ENCODE measurements at regions not wholly inside any gene's neighbourhood (a gene's known extent, or its start where the extent isn't known, plus 50 kb on each side); places are given as distances from the start of the nearest gene placed in this dataset.

- TF ChIP-seq, protein P1, sequence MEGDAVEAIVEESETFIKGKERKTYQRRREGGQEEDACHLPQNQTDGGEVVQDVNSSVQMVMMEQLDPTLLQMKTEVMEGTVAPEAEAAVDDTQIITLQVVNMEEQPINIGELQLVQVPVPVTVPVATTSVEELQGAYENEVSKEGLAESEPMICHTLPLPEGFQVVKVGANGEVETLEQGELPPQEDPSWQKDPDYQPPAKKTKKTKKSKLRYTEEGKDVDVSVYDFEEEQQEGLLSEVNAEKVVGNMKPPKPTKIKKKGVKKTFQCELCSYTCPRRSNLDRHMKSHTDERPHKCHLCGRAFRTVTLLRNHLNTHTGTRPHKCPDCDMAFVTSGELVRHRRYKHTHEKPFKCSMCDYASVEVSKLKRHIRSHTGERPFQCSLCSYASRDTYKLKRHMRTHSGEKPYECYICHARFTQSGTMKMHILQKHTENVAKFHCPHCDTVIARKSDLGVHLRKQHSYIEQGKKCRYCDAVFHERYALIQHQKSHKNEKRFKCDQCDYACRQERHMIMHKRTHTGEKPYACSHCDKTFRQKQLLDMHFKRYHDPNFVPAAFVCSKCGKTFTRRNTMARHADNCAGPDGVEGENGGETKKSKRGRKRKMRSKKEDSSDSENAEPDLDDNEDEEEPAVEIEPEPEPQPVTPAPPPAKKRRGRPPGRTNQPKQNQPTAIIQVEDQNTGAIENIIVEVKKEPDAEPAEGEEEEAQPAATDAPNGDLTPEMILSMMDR (IDR thresholded peaks at IDR 0.05; ENCODE audit: low read depth, low read length), result no peak
- Histone ChIP-seq H3K27ac (no peak overlapping the region), H3K4me3 (ENCODE audit: low read depth, low read length) (no peak overlapping the region)
Measured at GRCh38 chr11:101326141-101326540, 196.5 kb upstream of the PGR start.

GRCh38 chr11:101323997-101324396, 194.4 kb upstream of the PGR start:
- Histone ChIP-seq H3K4me3 (ENCODE audit: low read depth, low read length) (no peak overlapping the region), H3K9me3 (ENCODE audit: severe bottlenecking) (no peaks in the 10 kb centered on the region), H3K36me3 (no peaks in the 10 kb centered on the region), H3K27ac (no peak overlapping the region), H3K27me3 (ENCODE audit: insufficient read depth, low read depth, severe bottlenecking) (peaks cover 4% of the 10 kb centered on the region)
- TF ChIP-seq, protein P1 (IDR thresholded peaks at IDR 0.05; ENCODE audit: low read depth, low read length), result 0 out of 2 replicates have a peak, but pooled peaks have one; percentile 29
- no peak for DNase-seq

More at GRCh38 chr11:101326141-101326540, 196.5 kb upstream of the PGR start:
- DNase-seq, result no peak
- Histone ChIP-seq H3K9me3 (ENCODE audit: severe bottlenecking) (no peaks in the 10 kb centered on the region), H3K27me3 (ENCODE audit: insufficient read depth, low read depth, severe bottlenecking) (peaks cover 6% of the 10 kb centered on the region), H3K36me3 (no peaks in the 10 kb centered on the region)

- no peak overlapping the region for H3K27ac ChIP-seq
- TF ChIP-seq, protein P1 (IDR thresholded peaks at IDR 0.05; ENCODE audit: low read depth, low read length), result peak; percentile 45
- no peaks in the 10 kb centered on the region for H3K36me3 ChIP-seq
- no peak for DNase-seq
- H3K9me3 ChIP-seq (ENCODE audit: severe bottlenecking), result no peaks in the 10 kb centered on the region
- H3K4me3 ChIP-seq (ENCODE audit: low read depth, low read length), result no peak overlapping the region
- no peaks in the 10 kb centered on the region for H3K27me3 ChIP-seq (ENCODE audit: insufficient read depth, low read depth, severe bottlenecking)
Measured at GRCh38 chr11:101321222-101321621, 191.6 kb upstream of the PGR start.

DNA sequence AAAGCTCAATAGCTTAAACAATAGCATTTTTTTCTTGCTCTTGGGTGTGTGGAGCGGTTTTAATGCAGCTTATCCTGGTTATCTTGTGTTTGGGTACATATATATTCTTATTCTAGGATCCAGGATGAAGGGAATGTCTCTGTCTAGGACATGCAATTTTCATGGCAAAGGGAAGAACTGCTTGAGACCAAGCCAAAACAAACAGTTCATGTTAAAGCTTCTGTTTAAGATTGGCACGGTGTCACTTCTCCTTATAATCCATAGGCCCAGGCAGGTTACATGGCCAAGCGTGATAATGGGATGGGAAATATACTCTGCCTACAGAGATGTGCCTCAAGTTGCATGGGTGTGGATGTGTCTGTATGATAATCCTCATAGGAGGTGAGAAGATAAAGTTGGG, 177.1 kb upstream of the PGR start:
- Histone ChIP-seq H3K9me3 (ENCODE audit: severe bottlenecking) (no peaks in the 10 kb centered on the region), H3K4me3 (ENCODE audit: low read depth, low read length) (no peak overlapping the region), H3K36me3 (no peaks in the 10 kb centered on the region), H3K27me3 (ENCODE audit: insufficient read depth, low read depth, severe bottlenecking) (no peaks in the 10 kb centered on the region), H3K27ac (no peak overlapping the region)
- no peak for DNase-seq
- TF ChIP-seq, protein P1 (IDR thresholded peaks at IDR 0.05; ENCODE audit: low read depth, low read length), result no peak

GRCh38 chr11:101305496-101305895, 175.9 kb upstream of the PGR start:
- Histone ChIP-seq H3K27ac (no peak overlapping the region), H3K36me3 (no peaks in the 10 kb centered on the region), H3K27me3 (ENCODE audit: insufficient read depth, low read depth, severe bottlenecking) (no peaks in the 10 kb centered on the region), H3K9me3 (ENCODE audit: severe bottlenecking) (no peaks in the 10 kb centered on the region), H3K4me3 (ENCODE audit: low read depth, low read length) (no peak overlapping the region)
- DNase-seq, result no peak
- TF ChIP-seq, protein P1 (IDR thresholded peaks at IDR 0.05; ENCODE audit: low read depth, low read length), result no peak

- no peak for DNase-seq
- no peaks in the 10 kb centered on the region for H3K27me3 ChIP-seq (ENCODE audit: insufficient read depth, low read depth, severe bottlenecking)
- TF ChIP-seq, protein P1 (IDR thresholded peaks at IDR 0.05; ENCODE audit: low read depth, low read length), result no peak
- no peak overlapping the region for H3K4me3 ChIP-seq (ENCODE audit: low read depth, low read length)
- H3K36me3 ChIP-seq, result no peaks in the 10 kb centered on the region
- H3K27ac ChIP-seq, result no peak overlapping the region
- no peaks in the 10 kb centered on the region for H3K9me3 ChIP-seq (ENCODE audit: severe bottlenecking)
Measured at GRCh38 chr11:101299210-101299609, 169.6 kb upstream of the PGR start.

All from WERI-Rb-1 (cell line).